ENCODE measurements at regions not wholly inside any gene's neighbourhood (a gene's known extent, or its start where the extent isn't known, plus 50 kb on each side); places are given as distances from the start of the nearest gene placed in this dataset.

- TF ChIP-seq REST (IDR thresholded peaks at IDR 0.05; ENCODE audit: unreplicated experiment) (no peak), NANOG (IDR thresholded peaks at IDR 0.05; ENCODE audit: borderline replicate concordance) (no peak), EZH2phosphoT487 (IDR thresholded peaks at IDR 0.05; ENCODE audit: unreplicated experiment) (no peak), POLR2AphosphoS5 (IDR thresholded peaks at IDR 0.05; ENCODE audit: low read depth) (no peak), EZH2 (IDR thresholded peaks at IDR 0.05; ENCODE audit: low read depth, unreplicated experiment) (no peak), CTCF (conservative IDR thresholded peaks at IDR 0.05; ENCODE audit: low read depth in 2 of 2) (no peak), JUNB (IDR thresholded peaks at IDR 0.05; ENCODE audit: unreplicated experiment) (no peak), ZNF114 (CRISPR knock-in tag; IDR thresholded peaks at IDR 0.05) (no peak)
These were observed 130.8 kb upstream of the POC5 start (continued) for GRCh38 chr5:75848077-75848476.

GRCh38 chr5:75847561-75848021 is 130.4 kb upstream of the POC5 start:
- ATAC-seq, result no peak
- Mint-ChIP-seq H3K4me1 (no peaks in the 10 kb centered on the region), H3K36me3 (ENCODE audit: low read depth) (no peaks in the 10 kb centered on the region), H3K9me3 (no peaks in the 10 kb centered on the region; the same call in 2 of the 3 replicates), H3K27me3 (ENCODE audit: insufficient read depth, low read depth, poor library complexity) (peaks cover 4% of the 10 kb centered on the region), H3K27ac (no peak overlapping the region), H3K4me3 (no peak overlapping the region)
- H3K9me2 ChIP-seq (ENCODE audit: insufficient read depth), result no peaks in the 10 kb centered on the region
- DNase-seq (ENCODE audit: low spot score), result no peak
- no peaks in the 10 kb centered on the region for H3K27me3 ChIP-seq (ENCODE audit: insufficient read depth)
- H3F3A ChIP-seq (replicated peaks; ENCODE audit: low read depth), result no peaks in the 10 kb centered on the region
- no peak overlapping the region for H3K4me3 ChIP-seq
- H3K4me1 ChIP-seq (ENCODE audit: insufficient read depth), result no peaks in the 10 kb centered on the region
- H2AFZ ChIP-seq, result no peak overlapping the region
- H4K20me1 ChIP-seq (replicated peaks; ENCODE audit: insufficient read depth), result no peaks in the 10 kb centered on the region
- H3K79me2 ChIP-seq (replicated peaks; ENCODE audit: insufficient read depth), result no peaks in the 10 kb centered on the region
- no peak overlapping the region for H3K27ac ChIP-seq (ENCODE audit: low read depth)
- no peaks in the 10 kb centered on the region for H3K36me3 ChIP-seq (ENCODE audit: insufficient read depth)
- no peak overlapping the region for H3K4me2 ChIP-seq
- TF ChIP-seq EZH2phosphoT487 (IDR thresholded peaks at IDR 0.05; ENCODE audit: unreplicated experiment) (no peak), POLR2AphosphoS5 (IDR thresholded peaks at IDR 0.05; ENCODE audit: low read depth) (no peak), STAT1 (IDR thresholded peaks at IDR 0.05; ENCODE audit: unreplicated experiment) (no peak), EZH2 (IDR thresholded peaks at IDR 0.05; ENCODE audit: low read depth, unreplicated experiment) (no peak), JUNB (IDR thresholded peaks at IDR 0.05; ENCODE audit: unreplicated experiment) (no peak), ZNF331 (CRISPR knock-in tag; IDR thresholded peaks at IDR 0.05; ENCODE audit: low read depth) (no peak), ZNF462 (CRISPR knock-in tag; IDR thresholded peaks at IDR 0.05) (no peak), CTCF (conservative IDR thresholded peaks at IDR 0.05; ENCODE audit: low read depth in 2 of 2) (no peak)
